ENCODE measurements at regions not wholly inside any gene's neighbourhood (a gene's known extent, or its start where the extent isn't known, plus 50 kb on each side); places are given as distances from the start of the nearest gene placed in this dataset.
"Not testable (repeated sequence)": the region's sequence is repeated elsewhere in the genome, so short reads cannot be mapped to it uniquely, and the experiment has no call there.

- DNase-seq: no peak
These were observed 79.7 kb upstream of the SHANK2 start for GRCh38 chr11:71332046-71332445.

GRCh38 chr11:71331631-71332030 is 79.3 kb upstream of the SHANK2 start:
- DNase-seq: no peak

GRCh38 chr11:71330996-71331395 is 78.6 kb upstream of the SHANK2 start:
- no peak for DNase-seq

GRCh38 chr11:71330349-71330748 is 78.0 kb upstream of the SHANK2 start:
- no peak for DNase-seq

GRCh38 chr11:71329786-71330185 is 77.4 kb upstream of the SHANK2 start:
- no peak for DNase-seq

- no peak for DNase-seq
These were observed 76.8 kb upstream of the SHANK2 start for GRCh38 chr11:71329165-71329510.

- DNase-seq: no peak
These were observed 75.0 kb upstream of the SHANK2 start for GRCh38 chr11:71327156-71328085.

- no peak for DNase-seq
These were observed 74.1 kb upstream of the SHANK2 start for GRCh38 chr11:71326328-71326940.

GRCh38 chr11:71325418-71326327 is 73.3 kb upstream of the SHANK2 start:
- DNase-seq: no peak

GRCh38 chr11:71324788-71325417 is 72.5 kb upstream of the SHANK2 start:
- DNase-seq: no peak

GRCh38 chr11:71323876-71324526 is 71.6 kb upstream of the SHANK2 start:
- no peak for DNase-seq

- no peak for DNase-seq
These were observed 70.6 kb upstream of the SHANK2 start for GRCh38 chr11:71322861-71323582.

- no peak for DNase-seq
These were observed 69.9 kb upstream of the SHANK2 start for GRCh38 chr11:71322192-71322735.

GRCh38 chr11:71321433-71322191 is 69.2 kb upstream of the SHANK2 start:
- DNase-seq: no peak

- DNase-seq: no peak
These were observed 64.3 kb upstream of the SHANK2 start for GRCh38 chr11:71316701-71317100.

- not testable (repeated sequence) for DNase-seq
These were observed 60.2 kb upstream of the SHANK2 start for GRCh38 chr11:71312616-71313015.

- no peak for DNase-seq
These were observed 59.6 kb upstream of the SHANK2 start for GRCh38 chr11:71311928-71312510.

GRCh38 chr11:71311176-71311925 is 59.0 kb upstream of the SHANK2 start:
- no peak for DNase-seq

GRCh38 chr11:71310184-71310583 is 57.8 kb upstream of the SHANK2 start:
- no peak for DNase-seq

Data from tongue (tissue), 1 donor.